Osteoblast (primary cell): ENCODE measurements at regions not wholly inside any gene's neighbourhood (a gene's known extent, or its start where the extent isn't known, plus 50 kb on each side); places are given as distances from the start of the nearest gene placed in this dataset.
A peak's percentile ranks its signal among the peaks of the same experiment; 100 is the strongest.

Experiments
- DNase-seq: peaks from one replicate; pipeline ENCODE4 v3.0.0; 2011; ENCODE audit warnings: low spot score, mixed read lengths; ENCODE audit not compliant: insufficient read length; ENCODE audit errors: missing footprints
- H2AFZ ChIP-seq: 2 replicates; pipeline ENCODE4 v1.6.0; 2011; ENCODE audit warnings: mild to moderate bottlenecking, low read length
- H3K27ac ChIP-seq: 2 replicates; pipeline ENCODE4 v1.5.1; 2011; ENCODE audit warnings: mild to moderate bottlenecking, low read depth, low read length, moderate library complexity
- H3K27me3 ChIP-seq: 2 replicates; pipeline ENCODE4 v1.6.0; 2012; ENCODE audit warnings: mild to moderate bottlenecking, control low read depth, inconsistent platforms, low read length, moderate library complexity; ENCODE audit not compliant: insufficient read depth
- H3K36me3 ChIP-seq: 2 replicates; pipeline ENCODE4 v1.5.1; 2011; ENCODE audit warnings: mild to moderate bottlenecking, low read length, control low read depth, moderate library complexity; ENCODE audit not compliant: insufficient read depth
- H3K4me1 ChIP-seq: 2 replicates; pipeline ENCODE4 v1.5.1; 2011; ENCODE audit warnings: mild to moderate bottlenecking, low read length, control low read depth, moderate library complexity; ENCODE audit not compliant: insufficient read depth
- H3K4me2 ChIP-seq: 2 replicates; pipeline ENCODE4 v1.6.0; 2011; ENCODE audit warnings: mild to moderate bottlenecking, low read length; ENCODE audit not compliant: insufficient read depth
- H3K4me3 ChIP-seq: fragments of 200-600 bp; sonication (generic); 3 replicates; pipeline ENCODE4 v1.5.1; 2012; ENCODE audit warnings: mild to moderate bottlenecking, low read length, inconsistent platforms; ENCODE audit not compliant: insufficient read depth
- H3K79me2 ChIP-seq: 2 replicates; pipeline ENCODE4 v1.6.0; 2012; ENCODE audit warnings: mild to moderate bottlenecking, low read length, control low read depth, inconsistent platforms; ENCODE audit not compliant: insufficient read depth
- H3K9me3 ChIP-seq: 2 replicates; pipeline ENCODE4 v1.5.1; 2011; ENCODE audit warnings: low read depth, low read length, control low read depth
- H4K20me1 ChIP-seq: 2 replicates; pipeline ENCODE4 v1.6.0; 2012; ENCODE audit warnings: mild to moderate bottlenecking, low read length, control low read depth; ENCODE audit not compliant: insufficient read depth
- CTCF ChIP-seq: IDR thresholded peaks from 2 replicates; pipeline ENCODE4 v1.5.1; 2011; ENCODE audit warnings: mild to moderate bottlenecking, low read depth, low read length, moderate library complexity; ENCODE audit errors: extremely low read depth

GRCh38 chr7:106723398-106723797, 62.4 kb upstream of the CCDC71L start:
- Histone ChIP-seq H2AFZ (peak overlapping the region; percentile 37), H3K9me3 (no peaks in the 10 kb centered on the region), H3K27ac (no peak overlapping the region), H4K20me1 (no peaks in the 10 kb centered on the region), H3K27me3 (no peaks in the 10 kb centered on the region), H3K79me2 (no peaks in the 10 kb centered on the region), H3K4me3 (no peak overlapping the region), H3K4me1 (peaks cover 20% of the 10 kb centered on the region), H3K4me2 (no peak overlapping the region), H3K36me3 (no peaks in the 10 kb centered on the region)
- DNase-seq, result peak; percentile 3
- TF ChIP-seq CTCF, result no peak

GRCh38 chr7:106729720-106730385, 68.9 kb upstream of the CCDC71L start:
- TF ChIP-seq CTCF, result no peak
- no peaks in the 10 kb centered on the region for H4K20me1 ChIP-seq
- no peaks in the 10 kb centered on the region for H3K79me2 ChIP-seq
- no peaks in the 10 kb centered on the region for H3K9me3 ChIP-seq
- peaks cover 14% of the 10 kb centered on the region for H3K4me1 ChIP-seq
- no peak overlapping the region for H3K4me3 ChIP-seq
- no peak for DNase-seq
- H3K27me3 ChIP-seq, result no peaks in the 10 kb centered on the region
- no peak overlapping the region for H2AFZ ChIP-seq
- no peak overlapping the region for H3K4me2 ChIP-seq
- no peak overlapping the region for H3K27ac ChIP-seq
- no peaks in the 10 kb centered on the region for H3K36me3 ChIP-seq

DNA sequence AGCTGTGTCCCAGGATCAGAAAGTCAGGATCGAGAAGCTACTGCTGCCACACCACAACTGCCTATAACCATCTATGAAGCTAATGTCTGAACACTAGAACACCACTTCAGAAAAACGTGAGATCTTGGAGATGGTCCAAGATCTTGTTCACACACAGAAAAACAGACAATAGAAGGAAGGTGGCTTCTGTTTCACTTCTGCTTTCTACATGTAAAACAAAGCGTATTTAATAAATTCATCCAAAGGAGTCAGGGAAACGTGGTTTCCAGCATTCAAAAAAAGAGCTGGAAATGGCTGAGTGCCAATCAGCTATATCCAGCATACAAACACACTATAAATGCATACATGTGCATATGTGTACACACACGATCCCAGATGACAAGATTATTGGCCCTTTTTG, 70.2 kb upstream of the CCDC71L start:
- no peaks in the 10 kb centered on the region for H3K36me3 ChIP-seq
- no peak for TF ChIP-seq CTCF
- no peak overlapping the region for H3K4me3 ChIP-seq
- no peaks in the 10 kb centered on the region for H4K20me1 ChIP-seq
- no peak overlapping the region for H3K27ac ChIP-seq
- peak overlapping the region; percentile 39 for H3K4me2 ChIP-seq
- H3K79me2 ChIP-seq, result no peaks in the 10 kb centered on the region
- no peak for DNase-seq
- H3K9me3 ChIP-seq, result no peaks in the 10 kb centered on the region
- H2AFZ ChIP-seq, result peak overlapping the region; percentile 73
- H3K4me1 ChIP-seq, result peaks cover 14% of the 10 kb centered on the region
- no peaks in the 10 kb centered on the region for H3K27me3 ChIP-seq

GRCh38 chr7:106731646-106732444, 70.9 kb upstream of the CCDC71L start:
- DNase-seq, result no peak
- H3K27me3 ChIP-seq, result no peaks in the 10 kb centered on the region
- no peak overlapping the region for H3K27ac ChIP-seq
- peaks cover 20% of the 10 kb centered on the region for H3K4me1 ChIP-seq
- no peaks in the 10 kb centered on the region for H3K36me3 ChIP-seq
- H3K9me3 ChIP-seq, result no peaks in the 10 kb centered on the region
- no peaks in the 10 kb centered on the region for H4K20me1 ChIP-seq
- H3K4me2 ChIP-seq, result no peak overlapping the region
- H2AFZ ChIP-seq, result peak overlapping the region; percentile 67
- no peak for TF ChIP-seq CTCF
- H3K79me2 ChIP-seq, result no peaks in the 10 kb centered on the region
- H3K4me3 ChIP-seq, result no peak overlapping the region
